Activated T-cell treated with anti-CD3 and anti-CD28 coated beads, Interleukin-2, amount 50 U/mL, for 48 hours (primary cell): ENCODE measurements at regions not wholly inside any gene's neighbourhood (a gene's known extent, or its start where the extent isn't known, plus 50 kb on each side); places are given as distances from the start of the nearest gene placed in this dataset.

Source experiments
- DNase-seq, 2 experiments: peaks; one replicate each; pipeline ENCODE4 v3.0.0-alpha.2; 2020

DNA sequence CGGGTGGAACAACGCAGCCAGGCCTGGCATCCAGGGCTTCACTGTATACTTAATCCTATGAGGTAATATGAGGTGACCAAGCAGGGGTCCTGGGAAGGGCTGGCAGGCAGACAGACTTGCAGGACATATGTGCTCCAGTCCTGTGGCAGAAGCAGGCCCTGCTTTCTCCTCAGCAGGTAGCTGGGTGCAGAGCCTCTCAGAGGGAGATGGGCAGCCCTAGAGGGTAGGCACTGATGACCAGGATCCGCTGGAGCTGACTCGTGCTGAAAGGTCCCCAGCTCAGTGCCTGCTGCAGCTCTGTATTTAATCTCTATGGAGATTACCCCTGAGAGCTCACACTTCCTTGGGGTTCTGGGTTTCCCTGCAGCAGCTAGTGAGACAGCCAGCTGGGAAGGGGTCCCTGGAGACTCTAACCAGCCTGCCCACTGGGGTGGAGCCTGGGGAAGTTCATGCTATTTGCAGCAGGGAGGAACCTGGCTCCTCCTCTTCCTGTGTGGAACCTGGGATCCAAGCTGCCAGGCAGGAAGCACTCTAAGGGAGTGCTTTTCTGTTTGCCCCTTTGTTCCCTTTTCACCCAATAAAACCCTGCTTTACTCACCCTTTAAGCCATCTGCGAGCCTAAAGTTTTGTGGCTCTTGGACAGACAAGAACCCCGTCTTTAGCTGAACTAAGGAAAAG, 339.2 kb downstream of the DCAF12L2 start:
- no peak for DNase-seq

- no peak for DNase-seq
Observed at GRCh38 chrX:125846271-125846670, 319.8 kb downstream of the DCAF12L2 start.

DNA sequence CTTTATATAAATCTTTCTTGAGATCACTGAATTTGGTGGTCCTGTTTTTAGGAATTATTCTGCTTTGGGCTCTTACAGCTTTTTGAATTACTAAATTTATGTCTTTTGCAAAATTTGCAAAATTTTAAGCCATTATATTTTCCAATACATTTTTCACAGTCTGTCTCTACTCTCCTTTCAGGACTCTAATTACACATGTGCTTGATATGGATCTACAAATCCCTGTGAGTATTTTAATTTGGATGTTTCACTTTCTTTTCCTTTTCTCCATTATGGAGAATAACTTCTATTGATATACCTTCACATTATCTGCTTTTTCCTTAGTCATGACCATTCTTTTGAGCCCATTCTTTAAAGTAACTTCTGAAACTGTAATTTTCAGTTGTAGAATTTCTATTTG, 315.4 kb downstream of the DCAF12L2 start:
- no peak for DNase-seq

GRCh38 chrX:125883169-125883568, 282.9 kb downstream of the DCAF12L2 start:
- no peak for DNase-seq

DNA sequence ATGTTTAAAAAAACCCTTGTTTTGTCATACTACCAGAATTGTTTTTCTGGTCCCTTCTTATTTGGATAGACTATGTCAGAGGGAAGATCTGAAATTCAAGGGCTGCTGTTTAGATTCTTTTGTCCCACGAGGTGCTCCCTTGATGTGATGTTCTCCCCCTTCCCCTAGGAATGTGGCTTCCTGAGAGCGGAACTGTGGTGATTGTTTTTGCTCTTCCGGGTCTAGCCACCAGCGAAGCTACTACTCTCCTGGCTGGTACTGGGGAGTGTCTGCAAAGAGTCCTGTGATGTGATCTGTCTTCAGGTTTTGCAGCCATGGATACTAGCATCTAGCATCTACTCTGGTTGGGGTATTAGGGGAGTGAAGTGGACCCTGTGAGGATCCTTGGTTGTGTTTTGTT, 271.1 kb downstream of the DCAF12L2 start:
- DNase-seq: no peak

DNA sequence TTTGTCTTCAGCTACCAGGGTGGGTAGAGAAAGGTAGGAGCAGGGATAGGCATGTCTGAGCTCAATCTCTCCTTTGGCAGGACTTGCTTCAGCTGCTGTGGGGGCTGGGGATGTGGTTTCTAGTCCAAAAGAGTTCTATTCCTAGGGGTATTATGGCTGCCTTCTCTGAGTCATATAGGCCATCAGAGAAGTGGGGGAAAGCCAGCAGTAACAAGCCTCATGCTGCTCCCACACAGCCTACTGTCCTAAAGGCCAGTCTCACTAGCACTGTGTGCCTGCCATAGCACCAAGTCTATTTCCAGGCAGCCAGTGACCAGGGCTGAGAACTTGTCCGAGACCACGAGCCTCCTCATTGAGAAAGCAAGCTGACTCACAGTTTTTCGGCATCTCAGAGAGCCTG, 270.6 kb downstream of the DCAF12L2 start:
- DNase-seq: no peak

GRCh38 chrX:125926295-125926694, 239.8 kb downstream of the DCAF12L2 start:
- no peak for DNase-seq

GRCh38 chrX:125940985-125941384, 225.1 kb downstream of the DCAF12L2 start:
- DNase-seq: no peak

DNA sequence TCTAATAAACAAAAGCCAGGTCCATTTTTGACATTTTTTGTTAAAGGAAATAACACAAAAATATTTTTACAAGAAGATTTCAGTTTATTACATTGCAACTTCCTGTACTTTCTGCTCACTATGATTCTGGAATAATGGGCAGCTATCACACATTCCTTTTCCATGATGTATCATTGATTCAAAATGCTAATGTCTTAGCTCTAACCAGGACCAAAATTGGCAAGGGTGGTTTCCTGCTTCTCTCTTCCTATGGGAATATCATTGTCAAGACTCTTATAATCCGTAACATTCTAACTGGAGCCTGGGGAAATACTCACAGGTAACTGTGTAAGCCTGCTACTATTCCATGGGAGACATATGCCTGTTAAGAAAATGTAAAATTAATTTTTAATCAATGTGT, 218.6 kb downstream of the DCAF12L2 start:
- no peak for DNase-seq

GRCh38 chrX:125952973-125953372, 213.1 kb downstream of the DCAF12L2 start:
- no peak for DNase-seq

GRCh38 chrX:125953814-125954213, 212.3 kb downstream of the DCAF12L2 start:
- no peak for DNase-seq

GRCh38 chrX:125954236-125954635, 211.9 kb downstream of the DCAF12L2 start:
- no peak for DNase-seq

- no peak for DNase-seq
Observed at GRCh38 chrX:125977851-125978250, 188.2 kb downstream of the DCAF12L2 start.

- no peak for DNase-seq
Observed at GRCh38 chrX:125998432-125998831, 167.7 kb downstream of the DCAF12L2 start.

DNA sequence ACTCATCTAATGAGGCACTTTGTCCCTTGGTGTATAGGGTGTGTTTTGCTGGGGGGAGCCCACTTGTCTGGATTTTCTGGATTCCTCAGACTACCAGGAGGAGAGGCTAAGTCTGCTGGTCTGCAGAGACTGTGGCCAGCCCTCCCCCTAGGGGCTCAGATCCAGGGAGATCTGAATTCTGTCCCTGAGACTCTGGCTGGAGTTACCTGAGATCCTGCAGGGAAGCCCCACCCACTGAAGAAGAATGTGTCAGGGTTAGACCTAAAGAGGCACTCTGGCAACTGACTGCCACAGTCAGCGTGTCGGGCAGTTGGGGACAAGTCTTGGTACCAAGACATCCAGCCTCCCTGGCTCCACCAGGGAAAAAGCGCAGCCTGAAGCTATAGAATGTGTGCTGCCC, 138.9 kb downstream of the DCAF12L2 start:
- DNase-seq: no peak

GRCh38 chrX:126030021-126030420, 136.1 kb downstream of the DCAF12L2 start:
- no peak for DNase-seq

- no peak for DNase-seq
Observed at GRCh38 chrX:126063984-126064383, 102.1 kb downstream of the DCAF12L2 start.

- DNase-seq: no peak
Observed at GRCh38 chrX:126064901-126065541, 101.1 kb downstream of the DCAF12L2 start.

GRCh38 chrX:126065901-126066660, 100.0 kb downstream of the DCAF12L2 start:
- DNase-seq: no peak
